HFFc6 (cell line): ENCODE measurements at regions not wholly inside any gene's neighbourhood (a gene's known extent, or its start where the extent isn't known, plus 50 kb on each side); places are given as distances from the start of the nearest gene placed in this dataset.
A peak's percentile ranks its signal among the peaks of the same experiment; 100 is the strongest.

Experiments used
- DNase-seq: peaks from one replicate; pipeline ENCODE4 v3.0.0-alpha.2; 2018
- H3K27ac Mint-ChIP-seq: 2 replicates; pipeline ENCODE4 v1.8.0; 2020; ENCODE audit warnings: mild to moderate bottlenecking, mixed read lengths
- H3K27me3 Mint-ChIP-seq: 2 replicates; pipeline ENCODE4 v1.8.0; 2021; ENCODE audit warnings: mild to moderate bottlenecking, moderate library complexity, mixed read lengths; ENCODE audit not compliant: insufficient read depth
- H3K36me3 Mint-ChIP-seq: 2 replicates; pipeline ENCODE4 v1.8.0; 2021; ENCODE audit warnings: low read depth, mixed read lengths
- H3K4me1 Mint-ChIP-seq: 2 replicates; pipeline ENCODE4 v1.8.0; 2020; ENCODE audit warnings: low read depth, mixed read lengths
- H3K4me3 Mint-ChIP-seq: 2 replicates; pipeline ENCODE4 v1.8.0; 2020; ENCODE audit warnings: mild to moderate bottlenecking, moderate library complexity, mixed read lengths
- H3K9me3 Mint-ChIP-seq: 2 replicates; pipeline ENCODE4 v1.8.0; 2020; ENCODE audit warnings: mild to moderate bottlenecking, mixed read lengths
- CTCF ChIP-seq: fragments of 200-600 bp; sonication (generic); IDR thresholded peaks from 2 replicates; pipeline ENCODE4 v1.5.0; 2021; ENCODE audit warnings: antibody characterized with exemption, mild to moderate bottlenecking

- Mint-ChIP-seq H3K36me3 (no peaks in the 10 kb centered on the region), H3K27ac (no peak overlapping the region), H3K4me3 (no peak overlapping the region), H3K9me3 (no peaks in the 10 kb centered on the region), H3K4me1 (peaks cover 10% of the 10 kb centered on the region), H3K27me3 (peaks cover 4% of the 10 kb centered on the region)
- no peak for DNase-seq
- no peak for TF ChIP-seq CTCF
These were observed 60.4 kb upstream of the FOXQ1 start for GRCh38 chr6:1251198-1252155.

DNA sequence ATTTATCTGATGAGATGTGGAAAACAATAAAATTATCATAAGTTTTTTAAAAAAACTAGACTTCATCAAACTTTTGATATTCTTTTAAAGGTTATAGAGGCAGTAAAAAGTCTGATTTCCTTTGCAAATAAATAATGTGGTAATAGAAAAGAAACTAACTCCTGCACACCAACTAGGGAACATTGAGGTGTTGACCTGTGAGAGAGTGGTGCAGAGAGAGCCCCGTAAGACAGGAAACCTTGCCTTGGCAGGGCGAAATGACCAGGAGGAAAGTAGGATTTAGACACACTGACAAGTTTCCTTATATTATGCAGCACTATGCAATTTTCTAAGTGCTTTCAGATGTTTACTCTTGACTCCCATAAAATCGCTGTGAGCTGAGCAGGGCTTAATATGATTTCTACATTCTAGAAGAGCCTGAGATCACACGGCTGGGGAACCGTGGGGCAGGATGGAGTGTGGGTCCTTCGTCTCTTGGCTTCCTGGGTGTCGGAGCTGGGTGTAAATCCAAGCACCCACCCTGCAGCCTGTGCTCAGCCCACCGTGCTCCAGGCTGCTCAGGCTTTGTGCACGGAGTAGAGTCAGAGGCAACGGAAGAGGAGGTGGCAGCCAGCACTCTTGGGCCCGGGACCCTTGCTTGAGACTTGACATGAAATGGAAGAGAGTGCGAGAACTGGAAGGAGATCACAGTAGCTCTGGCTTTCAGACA, 61.3 kb upstream of the FOXQ1 start:
- no peak overlapping the region for H3K4me3 Mint-ChIP-seq
- H3K27me3 Mint-ChIP-seq = peaks cover 4% of the 10 kb centered on the region
- no peaks in the 10 kb centered on the region for H3K9me3 Mint-ChIP-seq
- peaks cover 5% of the 10 kb centered on the region for H3K4me1 Mint-ChIP-seq
- H3K27ac Mint-ChIP-seq = no peak overlapping the region
- no peak for DNase-seq
- H3K36me3 Mint-ChIP-seq = no peaks in the 10 kb centered on the region
- no peak for TF ChIP-seq CTCF

GRCh38 chr6:1247894-1248293, 64.0 kb upstream of the FOXQ1 start:
- Mint-ChIP-seq H3K36me3 (no peaks in the 10 kb centered on the region), H3K4me1 (peaks cover 7% of the 10 kb centered on the region), H3K4me3 (no peak overlapping the region), H3K27ac (no peak overlapping the region), H3K9me3 (no peaks in the 10 kb centered on the region), H3K27me3 (peaks cover 4% of the 10 kb centered on the region)
- no peak for DNase-seq
- no peak for TF ChIP-seq CTCF

- Mint-ChIP-seq H3K27me3 (peaks cover 4% of the 10 kb centered on the region), H3K4me1 (peaks cover 15% of the 10 kb centered on the region), H3K4me3 (no peak overlapping the region), H3K9me3 (no peaks in the 10 kb centered on the region), H3K36me3 (no peaks in the 10 kb centered on the region), H3K27ac (no peak overlapping the region)
- TF ChIP-seq CTCF = no peak
- no peak for DNase-seq
These were observed 64.8 kb upstream of the FOXQ1 start for GRCh38 chr6:1247056-1247455.

GRCh38 chr6:1244941-1245340, 67.0 kb upstream of the FOXQ1 start:
- no peaks in the 10 kb centered on the region for H3K9me3 Mint-ChIP-seq
- peaks cover 36% of the 10 kb centered on the region for H3K4me1 Mint-ChIP-seq
- no peak for TF ChIP-seq CTCF
- no peak overlapping the region for H3K27ac Mint-ChIP-seq
- peak; percentile 29 for DNase-seq
- no peaks in the 10 kb centered on the region for H3K36me3 Mint-ChIP-seq
- no peaks in the 10 kb centered on the region; the same call in 1 of the 2 replicates for H3K27me3 Mint-ChIP-seq
- H3K4me3 Mint-ChIP-seq = no peak overlapping the region
